Mesenchymal stem cell (in vitro differentiated cells and primary cell): ENCODE measurements at regions not wholly inside any gene's neighbourhood (a gene's known extent, or its start where the extent isn't known, plus 50 kb on each side); places are given as distances from the start of the nearest gene placed in this dataset.
"Not testable (repeated sequence)": the region's sequence is repeated elsewhere in the genome, so short reads cannot be mapped to it uniquely, and the experiment has no call there.

ENCODE experiments used
- DNase-seq: peaks from one replicate; pipeline ENCODE4 v3.0.0-alpha.2; 2013
- H2AFZ ChIP-seq: one replicate; pipeline ENCODE4 v1.6.1; 2013; ENCODE audit warnings: low read depth, mild to moderate bottlenecking, control low read depth, inconsistent platforms, low read length, moderate library complexity
- H2AK5ac ChIP-seq: 2 replicates; pipeline ENCODE4 v1.6.1; 2013; ENCODE audit warnings: low read length, moderate library complexity, mild to moderate bottlenecking, inconsistent platforms; ENCODE audit not compliant: severe bottlenecking
- H2BK120ac ChIP-seq: one replicate; pipeline ENCODE4 v1.6.1; 2013; ENCODE audit warnings: low read depth, mild to moderate bottlenecking, inconsistent platforms, low read length, moderate library complexity
- H2BK12ac ChIP-seq, 2 experiments: one replicate each; pipeline ENCODE4 v1.6.1; 2013; ENCODE audit warnings: inconsistent platforms in 2 of 2, low read length in 2 of 2, mild to moderate bottlenecking in 2 of 2, moderate library complexity in 2 of 2, control low read depth in 1 of 2
- H2BK15ac ChIP-seq: one replicate; pipeline ENCODE4 v1.6.1; 2013; ENCODE audit warnings: mild to moderate bottlenecking, low read depth, inconsistent platforms; ENCODE audit not compliant: poor library complexity, severe bottlenecking
- H2BK5ac ChIP-seq: 2 replicates; pipeline ENCODE4 v1.6.1; 2013; ENCODE audit warnings: low read depth, mild to moderate bottlenecking, low read length, control low read depth, inconsistent platforms; ENCODE audit not compliant: poor library complexity, severe bottlenecking
- H3K14ac ChIP-seq, 2 experiments: one replicate each; pipeline ENCODE4 v1.6.1; 2013; ENCODE audit warnings: inconsistent platforms in 2 of 2, low read length in 2 of 2, control low read depth in 1 of 2, mild to moderate bottlenecking in 1 of 2, moderate library complexity in 1 of 2
- H3K18ac ChIP-seq, 2 experiments: one replicate each; pipeline ENCODE4 v1.6.1; 2013; ENCODE audit warnings: inconsistent platforms in 2 of 2, low read length in 2 of 2, control low read depth in 1 of 2, low read depth in 1 of 2, mild to moderate bottlenecking in 1 of 2
- H3K23ac ChIP-seq, 2 experiments: one replicate each; pipeline ENCODE4 v1.6.1; 2013; ENCODE audit warnings: inconsistent platforms in 2 of 2, low read length in 2 of 2, mild to moderate bottlenecking in 2 of 2, moderate library complexity in 2 of 2, control low read depth in 1 of 2
- H3K27ac ChIP-seq: 2 replicates; pipeline ENCODE4 v1.5.1; 2013; ENCODE audit warnings: mild to moderate bottlenecking, moderate library complexity, low read length, control low read depth, inconsistent platforms; ENCODE audit not compliant: poor library complexity, severe bottlenecking
- H3K27me3 ChIP-seq, 2 experiments: 2 replicates each; pipeline versions ENCODE4 v1.6.1 to v1.7.0; 2013; ENCODE audit warnings: low read length in 2 of 2, mild to moderate bottlenecking in 2 of 2, moderate library complexity in 2 of 2, control low read depth in 1 of 2, inconsistent platforms in 1 of 2; ENCODE audit not compliant: control insufficient read depth in 1 of 2, insufficient read depth in 1 of 2
- H3K36me3 ChIP-seq, 2 experiments: 2 replicates each; pipeline versions ENCODE4 v1.6.1 to v1.7.0; 2013; ENCODE audit warnings: low read length in 2 of 2, control low read depth in 1 of 2, inconsistent platforms in 1 of 2, low read depth in 1 of 2, mild to moderate bottlenecking in 1 of 2; ENCODE audit not compliant: insufficient read depth in 2 of 2, control insufficient read depth in 1 of 2
- H3K4ac ChIP-seq, 2 experiments: one replicate each; pipeline ENCODE4 v1.6.1; 2013; ENCODE audit warnings: inconsistent platforms in 2 of 2, low read length in 2 of 2, mild to moderate bottlenecking in 2 of 2, moderate library complexity in 2 of 2, control low read depth in 1 of 2, low read depth in 1 of 2
- H3K4me1 ChIP-seq: 2 replicates; pipeline ENCODE4 v1.6.1; 2013; ENCODE audit warnings: low read depth, low read length, control low read depth; ENCODE audit not compliant: control insufficient read depth, insufficient read depth
- H3K4me2 ChIP-seq: 2 replicates; pipeline ENCODE4 v1.6.1; 2013; ENCODE audit warnings: low read length, mild to moderate bottlenecking, inconsistent platforms; ENCODE audit not compliant: poor library complexity, severe bottlenecking
- H3K4me3 ChIP-seq, 2 experiments: 2 replicates each; pipeline versions ENCODE4 v1.5.1 to v1.7.0; 2013; ENCODE audit warnings: low read length in 2 of 2, mild to moderate bottlenecking in 2 of 2, control low read depth in 1 of 2, low read depth in 1 of 2; ENCODE audit not compliant: insufficient read depth in 1 of 2
- H3K79me1 ChIP-seq: replicated peaks from 2 replicates; pipeline ENCODE4 v1.6.1; 2013; ENCODE audit warnings: mild to moderate bottlenecking, control low read depth, low read length, inconsistent platforms; ENCODE audit not compliant: poor library complexity, severe bottlenecking
- H3K9ac ChIP-seq: 2 replicates; pipeline ENCODE4 v1.7.0; 2013; ENCODE audit warnings: mild to moderate bottlenecking, low read length, moderate library complexity
- H3K9me3 ChIP-seq: 2 replicates; pipeline ENCODE4 v1.7.0; 2013; ENCODE audit warnings: mild to moderate bottlenecking, low read length; ENCODE audit not compliant: control insufficient read depth
- H4K8ac ChIP-seq: one replicate; pipeline ENCODE4 v1.6.1; 2013; ENCODE audit warnings: inconsistent platforms, mild to moderate bottlenecking, low read length, moderate library complexity
- H4K91ac ChIP-seq: one replicate; pipeline ENCODE4 v1.6.1; 2013; ENCODE audit warnings: mild to moderate bottlenecking, low read length, inconsistent platforms
- WGBS: methylation state at CpG from one replicate; pipeline ENCODE4 v1.1.7; 2013; ENCODE audit warnings: mixed read lengths; 5-methylcytosine and 5-hydroxymethylcytosine counted together

DNA sequence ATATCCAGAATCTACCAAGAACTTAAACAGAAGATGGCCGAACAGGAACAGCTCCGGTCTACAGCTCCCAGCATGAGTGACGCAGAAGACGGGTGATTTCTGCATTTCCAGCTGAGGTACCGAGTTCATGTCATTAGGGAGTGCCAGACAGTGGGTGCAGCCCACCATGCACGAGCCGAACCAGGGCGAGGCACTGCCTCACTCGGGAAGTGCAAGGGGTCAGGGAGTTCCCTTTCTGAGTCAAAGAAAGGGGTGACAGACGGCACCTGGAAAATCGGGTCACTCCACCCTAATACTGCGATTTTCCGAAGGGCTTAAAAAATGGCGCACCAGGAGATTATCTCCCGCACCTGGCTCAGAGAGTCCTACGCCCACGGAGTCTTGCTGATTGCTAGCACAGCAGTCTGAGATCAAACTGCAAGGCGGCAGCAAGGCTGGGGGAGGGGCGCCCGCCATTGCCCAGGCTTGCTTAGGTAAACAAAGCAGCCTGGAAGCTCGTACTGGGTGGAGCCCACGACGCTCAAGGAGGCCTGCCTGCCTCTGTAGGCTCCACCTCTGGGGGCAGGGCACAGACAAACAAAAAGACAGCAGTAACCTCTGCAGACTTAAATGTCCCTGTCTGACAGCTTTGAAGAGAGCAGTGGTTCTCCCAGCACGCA is 267.4 kb downstream of the HINT1 start:
- not testable (repeated sequence) for H3K4me2 ChIP-seq, H3K9ac ChIP-seq, H3K27me3 ChIP-seq, H3K14ac ChIP-seq, H2BK12ac ChIP-seq, H3K79me1 ChIP-seq, H3K4me1 ChIP-seq, H2BK120ac ChIP-seq, H3K27ac ChIP-seq, H4K91ac ChIP-seq, H2BK5ac ChIP-seq, H3K9me3 ChIP-seq, H2BK15ac ChIP-seq, H3K36me3 ChIP-seq, H3K4me3 ChIP-seq, H3K4ac ChIP-seq, H2AFZ ChIP-seq, H3K18ac ChIP-seq, H4K8ac ChIP-seq, H2AK5ac ChIP-seq, H3K23ac ChIP-seq, DNase-seq
- 70% methylated on average over 24 of the region's 24 CpGs for WGBS

DNA sequence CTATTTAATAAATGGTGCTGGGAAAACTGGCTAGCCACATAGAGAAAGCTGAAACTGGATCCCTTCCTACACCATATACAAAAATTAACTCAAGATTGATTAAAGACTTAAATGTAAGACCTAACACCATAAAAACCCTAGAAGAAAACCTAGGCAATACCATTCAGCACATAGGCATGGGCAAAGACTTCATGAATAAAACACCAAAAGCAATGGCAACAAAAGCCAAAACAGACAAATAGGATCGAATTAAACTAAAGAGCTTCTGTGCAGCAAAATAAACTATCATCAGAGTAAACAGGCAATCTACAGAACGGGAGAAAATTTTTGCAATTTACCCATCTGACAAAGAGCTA is 267.9 kb downstream of the HINT1 start:
- not testable (repeated sequence) for H2BK5ac ChIP-seq, H4K8ac ChIP-seq, H3K9ac ChIP-seq, H2AK5ac ChIP-seq, H3K79me1 ChIP-seq, H2AFZ ChIP-seq, H2BK120ac ChIP-seq, H3K9me3 ChIP-seq, H3K27ac ChIP-seq, H3K36me3 ChIP-seq, H3K14ac ChIP-seq, DNase-seq, H2BK12ac ChIP-seq, H3K23ac ChIP-seq, H3K4me2 ChIP-seq, H3K4ac ChIP-seq, H3K4me1 ChIP-seq, H2BK15ac ChIP-seq, H3K27me3 ChIP-seq, H3K4me3 ChIP-seq, H4K91ac ChIP-seq, H3K18ac ChIP-seq
- 91% methylated on average over 2 of the region's 2 CpGs for WGBS

DNA sequence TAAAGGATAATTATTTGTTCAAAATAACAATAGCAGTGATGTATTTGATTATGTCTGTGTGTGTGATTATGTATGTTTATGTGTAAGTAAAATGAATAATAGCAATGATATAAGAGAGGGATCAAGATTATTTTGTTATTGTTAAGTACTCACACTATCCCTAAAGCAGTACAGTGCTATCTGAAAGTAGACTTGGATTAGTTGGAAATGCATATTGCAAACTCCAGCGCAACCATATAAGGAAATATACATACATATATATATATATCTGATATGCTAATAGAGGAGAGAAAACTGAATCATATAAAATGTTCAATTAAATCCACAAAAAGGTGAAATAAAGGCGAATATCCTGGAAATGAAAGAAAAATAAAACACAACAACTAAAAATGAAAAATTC is 268.4 kb downstream of the HINT1 start:
- Histone ChIP-seq H3K79me1 (no peaks in the 10 kb centered on the region), H2BK12ac (no peak overlapping the region)
- no CpG with 5 or more reads among the region's 2 CpGs for WGBS

DNA sequence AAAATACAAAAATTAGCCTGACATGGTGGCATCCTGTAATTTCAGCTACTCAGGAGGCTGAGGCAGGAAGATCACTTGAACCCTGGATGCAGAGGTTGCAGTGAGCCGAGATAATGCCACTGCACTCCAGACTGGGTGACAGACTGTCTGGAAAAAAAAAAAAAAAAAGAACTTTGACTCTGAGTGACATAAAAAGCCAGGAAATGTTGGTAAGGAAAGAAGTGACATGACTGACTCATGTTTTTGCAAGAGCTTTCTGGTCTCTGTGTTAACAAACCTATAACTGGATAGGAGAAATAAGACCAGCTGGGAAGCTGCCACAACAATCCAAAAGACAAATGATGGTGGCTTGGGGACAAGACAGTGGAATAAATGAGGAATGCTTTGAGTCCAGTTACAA is 272.1 kb downstream of the HINT1 start:
- Histone ChIP-seq H2BK15ac (no peak overlapping the region), H3K23ac (no peak overlapping the region), H3K18ac (no peak overlapping the region), H2BK120ac (no peak overlapping the region), H4K91ac (no peak overlapping the region), H2AFZ (no peak overlapping the region), H4K8ac (no peak overlapping the region), H3K27me3 (no peaks in the 10 kb centered on the region), H3K9me3 (peaks cover 2% of the 10 kb centered on the region), H3K36me3 (no peaks in the 10 kb centered on the region), H3K4me3 (no peak overlapping the region), H2BK12ac (no peak overlapping the region), H3K4me1 (no peaks in the 10 kb centered on the region), H3K27ac (no peak overlapping the region), H2BK5ac (no peak overlapping the region), H3K14ac (no peak overlapping the region), H3K9ac (no peak overlapping the region), H3K4ac (no peak overlapping the region), H3K79me1 (no peaks in the 10 kb centered on the region), H3K4me2 (no peak overlapping the region), H2AK5ac (no peak overlapping the region)
- no peak for DNase-seq
- WGBS = 61% methylated on average over 1 of the region's 1 CpG

More for the DNA sequence above, 268.4 kb downstream of the HINT1 start:
- no peak overlapping the region for H2AK5ac ChIP-seq
- H3K4ac ChIP-seq = no peak overlapping the region
- H3K4me3 ChIP-seq = no peak overlapping the region
- H2BK120ac ChIP-seq = no peak overlapping the region
- H3K4me1 ChIP-seq = no peaks in the 10 kb centered on the region
- H3K36me3 ChIP-seq = no peaks in the 10 kb centered on the region
- H3K4me2 ChIP-seq = no peak overlapping the region
- H3K23ac ChIP-seq = no peak overlapping the region
- no peak overlapping the region for H3K18ac ChIP-seq
- H2BK15ac ChIP-seq = no peak overlapping the region
- no peak overlapping the region for H3K9ac ChIP-seq
- no peak overlapping the region for H3K14ac ChIP-seq
- H3K27ac ChIP-seq = no peak overlapping the region
- H2AFZ ChIP-seq = no peak overlapping the region
- DNase-seq = no peak
- peaks cover 2% of the 10 kb centered on the region for H3K9me3 ChIP-seq
- H2BK5ac ChIP-seq = no peak overlapping the region
- H4K91ac ChIP-seq = no peak overlapping the region
- H3K27me3 ChIP-seq = no peaks in the 10 kb centered on the region
- H4K8ac ChIP-seq = no peak overlapping the region
